Type B pancreatic cell (in vitro differentiated cells): ENCODE measurements at regions not wholly inside any gene's neighbourhood (a gene's known extent, or its start where the extent isn't known, plus 50 kb on each side); places are given as distances from the start of the nearest gene placed in this dataset.

ENCODE experiments used
- DNase-seq: peaks from one replicate; pipeline ENCODE4 v3.0.0; 2021; ENCODE audit warnings: mixed read lengths; ENCODE audit not compliant: unreplicated experiment; ENCODE audit errors: extremely low spot score
- H3K27ac Mint-ChIP-seq: 2 replicates; pipeline ENCODE4 v1.8.0; 2021; ENCODE audit warnings: mild to moderate bottlenecking, mixed read lengths
- H3K27me3 Mint-ChIP-seq: 2 replicates; pipeline ENCODE4 v1.8.0; 2021; ENCODE audit warnings: mixed read lengths
- H3K36me3 Mint-ChIP-seq: 2 replicates; pipeline ENCODE4 v1.8.0; 2021; ENCODE audit warnings: mixed read lengths
- H3K4me1 Mint-ChIP-seq: one replicate; pipeline ENCODE4 v1.8.0; 2021; ENCODE audit warnings: mixed read lengths; ENCODE audit not compliant: unreplicated experiment
- H3K4me3 Mint-ChIP-seq: 2 replicates; pipeline ENCODE4 v1.8.0; 2021; ENCODE audit warnings: mild to moderate bottlenecking, mixed read lengths
- H3K9me3 Mint-ChIP-seq: 2 replicates; pipeline ENCODE4 v1.8.0; 2021; ENCODE audit warnings: mixed read lengths
- CTCF ChIP-seq: fragments of 200-600 bp; sonication (generic); conservative IDR thresholded peaks from 2 replicates; pipeline ENCODE4 v1.5.0; 2021; ENCODE audit warnings: antibody characterized with exemption, mild to moderate bottlenecking

- TF ChIP-seq CTCF = no peak
- no peak for DNase-seq
- peaks cover 30% of the 10 kb centered on the region for H3K4me1 Mint-ChIP-seq
- H3K36me3 Mint-ChIP-seq = no peaks in the 10 kb centered on the region
- no peaks in the 10 kb centered on the region for H3K9me3 Mint-ChIP-seq
- H3K4me3 Mint-ChIP-seq = no peak overlapping the region
- H3K27ac Mint-ChIP-seq = peak overlapping the region; percentile 58
- no peaks in the 10 kb centered on the region for H3K27me3 Mint-ChIP-seq
Observed at GRCh38 chr2:226159875-226160479, 639.6 kb downstream of the IRS1 start.

GRCh38 chr2:226158940-226159339 is 640.7 kb downstream of the IRS1 start:
- Mint-ChIP-seq H3K4me3 (no peak overlapping the region), H3K4me1 (peaks cover 38% of the 10 kb centered on the region), H3K27me3 (no peaks in the 10 kb centered on the region), H3K36me3 (no peaks in the 10 kb centered on the region), H3K27ac (no peak overlapping the region), H3K9me3 (no peaks in the 10 kb centered on the region)
- no peak for TF ChIP-seq CTCF
- DNase-seq = no peak

- Mint-ChIP-seq H3K9me3 (no peaks in the 10 kb centered on the region), H3K27ac (no peak overlapping the region), H3K27me3 (no peaks in the 10 kb centered on the region), H3K4me1 (peaks cover 45% of the 10 kb centered on the region), H3K36me3 (no peaks in the 10 kb centered on the region), H3K4me3 (no peak overlapping the region)
- no peak for DNase-seq
- TF ChIP-seq CTCF = no peak
Observed at GRCh38 chr2:226158229-226158628, 641.4 kb downstream of the IRS1 start.

GRCh38 chr2:226155093-226155875 is 644.3 kb downstream of the IRS1 start:
- Mint-ChIP-seq H3K36me3 (no peaks in the 10 kb centered on the region), H3K27me3 (no peaks in the 10 kb centered on the region), H3K9me3 (no peaks in the 10 kb centered on the region), H3K4me1 (peaks cover 48% of the 10 kb centered on the region), H3K4me3 (peak overlapping the region; percentile 36), H3K27ac (peak overlapping the region; percentile 41)
- TF ChIP-seq CTCF = no peak
- no peak for DNase-seq

- Mint-ChIP-seq H3K27ac (peak overlapping the region; percentile 41), H3K4me3 (peak overlapping the region; percentile 36), H3K4me1 (peaks cover 42% of the 10 kb centered on the region)
Observed at GRCh38 chr2:226154610-226155009, 645.0 kb downstream of the IRS1 start.

More at GRCh38 chr2:226154610-226155009, 645.0 kb downstream of the IRS1 start:
- TF ChIP-seq CTCF = no peak
- no peaks in the 10 kb centered on the region for H3K27me3 Mint-ChIP-seq
- DNase-seq = no peak
- no peaks in the 10 kb centered on the region for H3K36me3 Mint-ChIP-seq
- no peaks in the 10 kb centered on the region for H3K9me3 Mint-ChIP-seq
